HG02943 (cell line): ENCODE measurements at regions not wholly inside any gene's neighbourhood (a gene's known extent, or its start where the extent isn't known, plus 50 kb on each side); places are given as distances from the start of the nearest gene placed in this dataset.

ENCODE experiments used
- ATAC-seq: cut with Tn5 transposase; IDR thresholded peaks from one replicate; pipeline ENCODE4 v1.9.1; 2021; ENCODE audit warnings: mild to moderate bottlenecking, low read depth, moderate library complexity; ENCODE audit not compliant: unreplicated experiment

DNA sequence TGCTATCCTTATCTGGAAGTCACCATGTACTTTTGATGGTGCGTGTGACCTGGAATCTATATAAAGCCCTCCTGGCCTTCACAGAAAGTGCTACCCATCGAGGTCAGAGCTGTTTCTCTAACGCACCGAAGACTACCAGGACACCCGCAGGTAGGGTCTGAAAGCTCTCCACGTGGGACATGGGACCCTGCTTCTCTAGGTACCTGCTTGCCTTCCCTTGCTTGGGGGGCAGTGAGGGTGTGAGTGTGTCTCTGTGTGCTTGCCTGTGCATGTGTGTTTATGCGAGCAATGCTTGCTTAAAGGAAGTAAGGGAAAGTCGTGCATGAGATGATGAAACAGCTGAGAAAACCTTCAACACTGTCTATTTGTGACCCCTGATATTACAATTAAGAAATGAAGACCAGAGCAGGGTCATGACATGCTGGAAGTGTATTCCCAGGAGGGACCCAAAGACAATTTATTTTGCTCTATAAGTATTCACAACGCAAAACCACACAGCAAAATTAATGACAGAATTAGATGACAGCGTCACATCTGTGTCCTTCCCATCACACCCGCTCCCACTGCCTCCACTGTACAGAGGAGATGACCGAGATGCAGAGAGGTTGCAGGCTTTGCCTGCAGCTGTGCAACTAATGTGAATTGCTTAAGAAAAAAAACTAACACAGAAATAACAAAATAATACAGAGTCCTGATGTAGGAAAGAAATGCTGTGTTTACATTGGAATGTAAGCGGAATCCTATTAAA lies 76.4 kb upstream of the HELT start:
- ATAC-seq = no peak

GRCh38 chr4:184942444-184943425 lies 75.6 kb upstream of the HELT start:
- no peak for ATAC-seq

DNA sequence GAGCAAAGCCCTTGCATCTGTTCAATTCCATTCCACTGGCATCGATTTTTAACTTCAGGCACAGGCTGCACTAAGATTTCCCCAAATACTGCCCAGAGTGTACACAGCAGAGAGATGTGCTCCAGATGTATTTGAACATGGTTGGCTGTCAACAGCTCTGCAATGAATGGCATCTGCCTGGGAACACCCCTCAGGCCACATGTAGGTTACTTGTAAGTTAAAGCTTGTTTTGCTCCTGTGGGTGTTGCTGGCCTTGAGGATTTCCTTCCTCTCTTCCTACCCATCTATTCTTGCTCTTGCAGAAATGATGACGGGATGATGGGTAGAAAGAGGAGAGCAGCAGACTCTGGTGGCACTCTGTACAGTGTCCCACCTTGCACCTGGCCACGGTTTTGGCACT lies 69.3 kb upstream of the HELT start:
- ATAC-seq = no peak

DNA sequence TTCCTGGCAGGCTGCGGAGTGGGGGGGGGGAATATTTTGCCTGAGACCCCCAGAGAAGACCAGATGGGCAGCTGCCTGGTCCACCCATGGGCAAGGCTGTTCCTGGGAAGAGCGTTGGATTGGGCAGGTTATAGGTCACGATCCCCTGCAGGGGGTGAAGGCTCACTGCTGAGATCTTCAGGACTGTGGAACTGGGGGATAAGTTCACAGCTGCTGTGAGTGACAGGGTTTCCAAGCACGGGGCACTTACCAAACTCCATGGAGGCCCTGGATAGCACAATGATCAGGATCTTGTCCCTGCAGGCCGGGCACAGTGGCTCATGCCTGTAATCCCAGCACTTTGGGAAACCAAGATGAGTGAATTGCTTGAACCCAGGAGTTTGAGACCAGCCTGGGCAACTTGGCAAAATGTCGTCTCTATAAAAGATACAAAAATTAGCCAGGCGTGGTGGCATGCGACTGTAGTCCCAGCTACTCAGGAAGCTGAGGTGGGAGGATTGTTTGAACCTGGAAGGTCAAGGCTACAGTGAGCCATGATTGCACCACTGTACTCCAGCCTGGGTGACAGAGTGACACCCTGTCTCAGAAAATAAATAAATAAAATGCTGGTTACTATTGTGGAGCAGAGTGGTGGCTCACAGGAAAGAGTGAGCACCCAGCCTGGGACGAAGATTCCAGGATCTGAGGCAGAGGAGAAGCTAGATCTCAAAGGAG lies 68.0 kb upstream of the HELT start:
- ATAC-seq = no peak

DNA sequence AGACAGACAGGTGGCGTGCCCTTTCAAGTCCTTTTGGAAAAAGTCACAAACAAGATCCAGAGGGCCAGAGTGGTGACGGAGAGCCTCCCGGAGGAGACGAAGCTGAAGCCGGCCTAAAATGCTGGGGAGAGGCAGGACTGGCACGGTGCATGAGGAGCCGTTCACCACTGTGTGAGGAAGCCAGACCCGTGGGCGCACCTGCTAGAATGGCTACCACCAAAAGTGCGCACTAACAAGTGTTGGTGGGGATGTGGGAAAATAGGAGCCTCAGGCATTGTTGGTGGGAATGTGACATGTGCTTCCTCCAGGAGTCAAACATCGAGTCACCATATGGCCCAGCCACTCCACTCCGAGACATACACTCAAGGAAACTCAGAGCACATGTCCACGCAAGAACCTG lies 67.4 kb upstream of the HELT start:
- ATAC-seq = no peak

GRCh38 chr4:184951668-184952160 lies 66.6 kb upstream of the HELT start:
- ATAC-seq = no peak

GRCh38 chr4:184952522-184952921 lies 65.8 kb upstream of the HELT start:
- ATAC-seq = no peak

GRCh38 chr4:184953421-184953945 lies 64.8 kb upstream of the HELT start:
- no peak for ATAC-seq

- ATAC-seq = no peak
Observed at GRCh38 chr4:184953971-184954370, 64.3 kb upstream of the HELT start.

- ATAC-seq = no peak
Observed at GRCh38 chr4:184954482-184954881, 63.8 kb upstream of the HELT start.

DNA sequence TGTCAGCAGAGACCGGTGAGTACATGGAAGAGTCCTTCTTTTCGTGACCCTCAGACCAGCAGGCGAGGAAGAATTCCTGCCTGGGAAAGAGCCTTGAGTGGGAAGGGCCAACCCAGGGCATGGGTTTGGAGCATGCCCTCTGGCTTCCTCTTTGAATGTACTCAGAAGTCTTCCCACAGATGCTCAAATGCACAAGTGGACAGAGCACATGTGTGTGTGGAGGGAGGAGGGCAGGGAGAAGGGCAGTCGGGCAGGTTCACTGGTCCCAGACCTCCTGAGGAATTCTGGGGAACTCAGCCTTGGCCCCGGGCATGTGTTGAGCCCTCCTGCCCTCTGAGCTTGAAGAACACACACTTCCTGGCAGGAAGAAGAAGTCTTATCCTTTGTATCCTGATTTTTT lies 63.2 kb upstream of the HELT start:
- ATAC-seq = no peak

GRCh38 chr4:184955636-184956035 lies 62.7 kb upstream of the HELT start:
- no peak for ATAC-seq

- no peak for ATAC-seq
Observed at GRCh38 chr4:184957446-184958115, 60.7 kb upstream of the HELT start.

- ATAC-seq = no peak
Observed at GRCh38 chr4:184958127-184958922, 60.0 kb upstream of the HELT start.

GRCh38 chr4:184958923-184959210 lies 59.4 kb upstream of the HELT start:
- ATAC-seq = no peak

- ATAC-seq = no peak
Observed at GRCh38 chr4:184959309-184959708, 59.0 kb upstream of the HELT start.

GRCh38 chr4:184959786-184960185 lies 58.5 kb upstream of the HELT start:
- ATAC-seq = no peak

GRCh38 chr4:184960505-184960971 lies 57.8 kb upstream of the HELT start:
- ATAC-seq = no peak

DNA sequence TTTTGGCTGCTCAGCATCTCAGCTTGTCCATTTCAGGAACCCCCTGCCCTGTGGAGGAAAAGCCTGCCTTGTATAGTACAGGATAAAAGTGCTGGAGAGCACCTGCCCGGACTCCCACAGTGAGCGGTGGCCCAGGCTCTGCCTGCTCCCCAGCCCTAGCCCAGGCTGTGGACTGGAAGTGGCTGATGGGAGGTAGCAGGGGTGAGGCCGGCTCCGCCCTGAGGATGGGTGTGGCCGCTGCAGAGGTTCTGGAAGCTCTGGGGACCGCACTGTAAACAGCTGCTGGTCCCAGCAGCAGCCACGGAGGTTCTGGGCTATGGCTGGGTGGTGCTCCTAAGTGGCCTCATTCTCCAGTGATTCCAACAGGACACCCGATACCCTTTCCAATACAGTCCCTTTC lies 56.6 kb upstream of the HELT start:
- no peak for ATAC-seq
